Activated CD4-positive, alpha-beta T cell treated with anti-CD3 and anti-CD28 coated beads, Interleukin-2, amount 50 U/mL, for 48 hours (primary cell): ENCODE measurements at regions not wholly inside any gene's neighbourhood (a gene's known extent, or its start where the extent isn't known, plus 50 kb on each side); places are given as distances from the start of the nearest gene placed in this dataset.

ENCODE experiments used
- DNase-seq, 2 experiments: peaks; one replicate each; pipeline ENCODE4 v3.0.0-alpha.2; 2020

GRCh38 chr3:168273917-168274316 is 178.2 kb upstream of the GOLIM4 start:
- DNase-seq = no peak

GRCh38 chr3:168273036-168273435 is 177.3 kb upstream of the GOLIM4 start:
- no peak for DNase-seq

GRCh38 chr3:168272343-168272985 is 176.7 kb upstream of the GOLIM4 start:
- no peak for DNase-seq

GRCh38 chr3:168271932-168272331 is 176.2 kb upstream of the GOLIM4 start:
- DNase-seq = no peak

- DNase-seq = no peak
Observed at GRCh38 chr3:168269001-168269400, 173.3 kb upstream of the GOLIM4 start.

GRCh38 chr3:168267179-168267578 is 171.5 kb upstream of the GOLIM4 start:
- no peak for DNase-seq

- no peak for DNase-seq
Observed at GRCh38 chr3:168266335-168266734, 170.6 kb upstream of the GOLIM4 start.

GRCh38 chr3:168262887-168263286 is 167.2 kb upstream of the GOLIM4 start:
- DNase-seq = no peak

- DNase-seq = no peak
Observed at GRCh38 chr3:168260859-168261258, 165.1 kb upstream of the GOLIM4 start.

- DNase-seq = no peak
Observed at GRCh38 chr3:168251371-168251770, 155.6 kb upstream of the GOLIM4 start.

- DNase-seq = no peak
Observed at GRCh38 chr3:168250415-168250861, 154.7 kb upstream of the GOLIM4 start.

GRCh38 chr3:168249550-168250414 is 154.1 kb upstream of the GOLIM4 start:
- peak; percentile 8 to 25 for DNase-seq

- DNase-seq = no peak
Observed at GRCh38 chr3:168249205-168249549, 153.5 kb upstream of the GOLIM4 start.

GRCh38 chr3:168248383-168249204 is 152.9 kb upstream of the GOLIM4 start:
- DNase-seq = no peak

GRCh38 chr3:168241156-168241555 is 145.4 kb upstream of the GOLIM4 start:
- no peak for DNase-seq

- DNase-seq = no peak
Observed at GRCh38 chr3:168239287-168239686, 143.6 kb upstream of the GOLIM4 start.

- DNase-seq = no peak
Observed at GRCh38 chr3:168233001-168233400, 137.3 kb upstream of the GOLIM4 start.

GRCh38 chr3:168223085-168223484 is 127.4 kb upstream of the GOLIM4 start:
- DNase-seq = no peak

GRCh38 chr3:168220556-168220955 is 124.8 kb upstream of the GOLIM4 start:
- no peak for DNase-seq

GRCh38 chr3:168219530-168219929 is 123.8 kb upstream of the GOLIM4 start:
- no peak for DNase-seq

GRCh38 chr3:168218600-168218999 is 122.9 kb upstream of the GOLIM4 start:
- DNase-seq = no peak

GRCh38 chr3:168216851-168217250 is 121.1 kb upstream of the GOLIM4 start:
- DNase-seq = no peak

GRCh38 chr3:168213920-168214319 is 118.2 kb upstream of the GOLIM4 start:
- no peak for DNase-seq
